Stomach (tissue), 8 donors: ENCODE measurements at regions not wholly inside any gene's neighbourhood (a gene's known extent, or its start where the extent isn't known, plus 50 kb on each side); places are given as distances from the start of the nearest gene placed in this dataset.
A peak's percentile ranks its signal among the peaks of the same experiment; 100 is the strongest.

Experiments
- DNase-seq, 2 donors: peaks; one replicate each; pipeline versions ENCODE4 v3.0.0 to v3.0.0-alpha.2; 2013 to 2019
- H3K27ac ChIP-seq, 5 donors: fragments of 200-600 bp in 4 of 5; sonication (generic) in 4 of 5; one replicate each; pipeline ENCODE4 v1.5.1; 2013 to 2019; ENCODE audit warnings: mild to moderate bottlenecking in 1 of 5, moderate library complexity in 1 of 5
- H3K27me3 ChIP-seq, 3 donors: fragments of 200-600 bp; sonication (generic); one replicate each; pipeline ENCODE4 v1.5.1; 2017 to 2019; ENCODE audit warnings: mixed run types in 1 of 3
- H3K36me3 ChIP-seq, 4 donors: fragments of 200-600 bp; sonication (generic); 1 replicate in 3 of 4; 2 replicates in 1 of 4; pipeline ENCODE4 v1.5.1; 2016 to 2019
- H3K4me1 ChIP-seq, 4 donors: fragments of 200-600 bp; sonication (generic); one replicate each; pipeline ENCODE4 v1.5.1; 2016 to 2019
- H3K4me3 ChIP-seq, 4 donors: fragments of 200-600 bp; sonication (generic) in 3 of 4; one replicate each; pipeline ENCODE4 v1.5.1; 2016 to 2019; ENCODE audit warnings: mild to moderate bottlenecking in 1 of 4
- H3K9me3 ChIP-seq, 4 donors: fragments of 200-600 bp; sonication (generic); one replicate each; pipeline ENCODE4 v1.5.1; 2016 to 2019
- CTCF ChIP-seq, 7 experiments: fragments of 450-650 bp in 4 of 7; fragments of 200-600 bp in 3 of 7; sonication (generic) in 3 of 7; IDR thresholded peaks; one replicate each; pipeline ENCODE4 v1.5.1; 2016 to 2019; ENCODE audit warnings: antibody characterized with exemption in 7 of 7, control low read depth in 2 of 7, mild to moderate bottlenecking in 1 of 7
- EP300 ChIP-seq: sonication (generic); formaldehyde crosslinking; IDR thresholded peaks from one replicate; pipeline ENCODE4 v1.6.1; 2017; ENCODE audit warnings: antibody characterized with exemption
- POLR2A ChIP-seq, 4 donors: fragments of 450-650 bp; IDR thresholded peaks; one replicate each; pipeline ENCODE4 v1.6.1; 2016; ENCODE audit warnings: antibody characterized with exemption in 4 of 4, control low read depth in 2 of 4, mild to moderate bottlenecking in 1 of 4, moderate library complexity in 1 of 4
- POLR2AphosphoS5 ChIP-seq, 3 donors: sonication (generic); formaldehyde crosslinking; IDR thresholded peaks; one replicate each; pipeline ENCODE4 v1.6.1; 2016; ENCODE audit warnings: antibody characterized with exemption in 3 of 3
- WGBS, 5 donors: extraction: QIAGEN DNeasy Blood & Tissue Kit in 3 of 5; methylation state at CpG; one replicate each; pipeline versions ENCODE4 v1.1.5 to v1.1.7; 2013 to 2018; 5-methylcytosine and 5-hydroxymethylcytosine counted together
- intact Hi-C: fragments of 100-400 bp; cut with DNase I; formaldehyde crosslinking; loops from one replicate; pipeline ENCODE4 v1.15.1; 2023; ENCODE audit warnings: low total_unique reads
- donor health status: healthy with polysubstance abuse.
- donor health status: Bipolar disorder and iron deficiency.
- donor health status: healthy.

GRCh38 chr20:50278684-50279531 lies 88.3 kb downstream of the CEBPB start:
- H3K9me3 ChIP-seq: no peaks in the 10 kb centered on the region
- no peaks in the 10 kb centered on the region for H3K27me3 ChIP-seq
- 49 to 64% (median 51%) methylated on average over 15 to 17 of the region's 17 CpGs for WGBS, 5 donors
- H3K4me3 ChIP-seq: no peak overlapping the region
- no peaks in the 10 kb centered on the region for H3K36me3 ChIP-seq
- H3K4me1 ChIP-seq: peaks cover 19 to 42% (median 28%) of the 10 kb centered on the region in 4 donors
- peak; percentile 81 to 89 for DNase-seq
- TF ChIP-seq POLR2AphosphoS5 (IDR thresholded peaks at IDR 0.05): peak in 2 of 3 donors; percentile 41 to 67
- no peak for TF ChIP-seq POLR2A (IDR thresholded peaks at IDR 0.05)
- TF ChIP-seq CTCF (IDR thresholded peaks at IDR 0.05): peak in 3 of 7 experiments; percentile 34 to 61 (median 45)
- TF ChIP-seq EP300: peak; percentile 61
- intact Hi-C loops: no loop called here
- peak overlapping the region; percentile 31 to 83 (median 64) for H3K27ac ChIP-seq

- Histone ChIP-seq H3K4me3 (no peak overlapping the region), H3K9me3 (no peaks in the 10 kb centered on the region), H3K36me3 (no peaks in the 10 kb centered on the region), H3K4me1 (peaks cover 32 to 52% (median 38%) of the 10 kb centered on the region in 4 donors), H3K27ac (peak overlapping the region in 2 of 5 donors; percentile 3 to 74), H3K27me3 (no peaks in the 10 kb centered on the region)
- DNase-seq: no peak
- TF ChIP-seq POLR2A (IDR thresholded peaks at IDR 0.05) (no peak), EP300 (no peak), CTCF (IDR thresholded peaks at IDR 0.05) (no peak), POLR2AphosphoS5 (IDR thresholded peaks at IDR 0.05) (no peak)
- 73 to 87% (median 87%) methylated on average over 8 of the region's 8 CpGs for WGBS, 5 donors
- intact Hi-C loops: no loop called here
Measured at GRCh38 chr20:50279988-50280850, 89.6 kb downstream of the CEBPB start.

- H3K9me3 ChIP-seq: no peaks in the 10 kb centered on the region
- 77 to 90% (median 88%) methylated on average over 9 of the region's 9 CpGs for WGBS, 5 donors
- intact Hi-C loops: no loop called here
- no peak for DNase-seq
- H3K4me3 ChIP-seq: no peak overlapping the region
- peaks cover 38 to 59% (median 43%) of the 10 kb centered on the region in 4 donors for H3K4me1 ChIP-seq
- no peaks in the 10 kb centered on the region for H3K36me3 ChIP-seq
- peak overlapping the region in 1 of 5 donors; percentile 3 for H3K27ac ChIP-seq
- H3K27me3 ChIP-seq: no peaks in the 10 kb centered on the region
- TF ChIP-seq POLR2AphosphoS5 (IDR thresholded peaks at IDR 0.05): no peak
- TF ChIP-seq EP300: no peak
- TF ChIP-seq POLR2A (IDR thresholded peaks at IDR 0.05): no peak
- TF ChIP-seq CTCF (IDR thresholded peaks at IDR 0.05): no peak
Measured at GRCh38 chr20:50280851-50281655, 90.4 kb downstream of the CEBPB start.
